HG03175 (cell line): ENCODE measurements at regions not wholly inside any gene's neighbourhood (a gene's known extent, or its start where the extent isn't known, plus 50 kb on each side); places are given as distances from the start of the nearest gene placed in this dataset.
A peak's percentile ranks its signal among the peaks of the same experiment; 100 is the strongest.

Source experiments
- ATAC-seq: cut with Tn5 transposase; IDR thresholded peaks from one replicate; pipeline ENCODE4 v1.9.1; 2021; ENCODE audit warnings: mild to moderate bottlenecking, moderate library complexity; ENCODE audit not compliant: unreplicated experiment

DNA sequence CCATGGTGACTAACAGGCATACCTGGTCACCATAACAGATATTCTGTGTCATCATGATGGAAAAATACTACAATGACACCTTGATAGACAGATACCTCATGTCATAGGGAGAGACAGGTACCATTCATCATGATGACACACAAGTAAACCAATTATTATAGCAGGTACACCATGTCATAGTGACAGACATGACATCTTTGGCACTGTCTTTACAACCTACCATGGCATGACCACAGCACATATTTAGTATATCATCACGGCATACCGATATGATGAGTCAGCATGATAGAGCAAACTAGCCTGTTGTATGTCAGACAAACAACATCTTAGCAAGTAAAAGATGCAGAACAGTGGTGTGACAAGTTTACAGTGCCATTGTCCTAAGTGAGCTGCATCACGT lies 101.3 kb upstream of the KLHL29 start:
- ATAC-seq = no peak

DNA sequence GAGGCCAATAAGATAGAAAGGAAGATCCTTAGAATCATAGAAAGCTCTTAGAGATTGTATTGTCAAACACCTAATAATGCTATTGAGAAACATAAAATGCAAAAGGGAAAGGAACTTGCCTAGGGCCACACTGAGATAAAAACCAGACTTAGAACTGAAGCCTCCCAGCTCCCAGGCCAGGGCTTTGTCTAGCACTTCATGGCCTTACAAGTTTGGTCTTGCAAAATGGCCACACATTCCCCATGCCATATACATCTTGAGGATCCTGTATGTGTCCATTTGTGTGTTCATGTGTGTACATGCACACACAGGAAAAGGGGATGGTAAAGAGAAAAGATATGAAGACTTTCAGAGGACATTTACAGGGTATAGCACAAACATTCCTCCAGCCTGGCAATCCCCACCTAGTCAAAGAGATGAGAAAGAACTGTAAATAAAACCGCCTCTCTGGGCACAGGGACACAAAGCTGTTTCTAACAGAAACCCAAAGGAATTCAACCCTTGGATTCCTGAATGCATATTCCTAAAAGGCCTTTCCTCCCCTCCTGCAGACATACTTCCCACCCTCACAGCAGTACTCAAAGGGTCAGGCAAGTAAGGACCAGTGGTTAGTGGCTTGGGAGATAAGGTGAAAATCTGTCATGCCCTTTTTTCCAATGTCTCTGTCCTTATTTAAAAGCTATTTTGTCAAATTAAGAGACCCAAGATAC lies 99.7 kb upstream of the KLHL29 start:
- ATAC-seq = no peak

DNA sequence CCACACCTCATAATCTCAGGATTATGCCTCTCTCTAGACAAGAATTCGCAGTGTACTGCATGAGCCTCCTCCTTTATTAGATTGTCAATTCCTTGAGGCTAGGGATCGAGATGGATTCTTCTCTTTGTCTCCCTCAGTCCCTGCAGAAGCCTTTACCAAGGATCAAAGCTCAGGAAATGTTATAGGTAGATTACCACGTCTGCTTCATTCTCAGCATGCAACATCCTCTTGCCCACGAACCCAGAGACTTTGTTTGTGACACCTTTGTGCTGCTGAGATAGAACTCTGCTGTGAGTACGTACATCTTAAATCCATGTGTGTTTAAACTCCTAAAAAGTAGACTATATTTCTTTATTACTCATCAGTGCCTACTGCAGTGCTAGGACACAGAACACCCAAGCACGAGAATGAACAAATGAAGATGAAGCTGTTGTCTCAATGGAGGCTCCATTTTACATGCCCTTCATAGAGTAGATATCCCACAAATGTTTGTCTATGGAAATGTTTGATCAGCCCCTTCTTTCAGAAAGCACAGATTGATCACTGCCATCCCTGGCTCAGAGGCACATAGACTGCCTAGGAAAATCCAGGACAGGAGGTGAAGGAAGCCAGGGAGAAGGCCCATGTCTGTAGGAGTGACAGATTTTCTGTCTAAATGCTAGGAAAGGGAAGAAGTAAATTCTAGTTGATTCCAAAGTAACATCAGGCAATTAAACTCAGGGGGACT lies 98.8 kb upstream of the KLHL29 start:
- no peak for ATAC-seq

DNA sequence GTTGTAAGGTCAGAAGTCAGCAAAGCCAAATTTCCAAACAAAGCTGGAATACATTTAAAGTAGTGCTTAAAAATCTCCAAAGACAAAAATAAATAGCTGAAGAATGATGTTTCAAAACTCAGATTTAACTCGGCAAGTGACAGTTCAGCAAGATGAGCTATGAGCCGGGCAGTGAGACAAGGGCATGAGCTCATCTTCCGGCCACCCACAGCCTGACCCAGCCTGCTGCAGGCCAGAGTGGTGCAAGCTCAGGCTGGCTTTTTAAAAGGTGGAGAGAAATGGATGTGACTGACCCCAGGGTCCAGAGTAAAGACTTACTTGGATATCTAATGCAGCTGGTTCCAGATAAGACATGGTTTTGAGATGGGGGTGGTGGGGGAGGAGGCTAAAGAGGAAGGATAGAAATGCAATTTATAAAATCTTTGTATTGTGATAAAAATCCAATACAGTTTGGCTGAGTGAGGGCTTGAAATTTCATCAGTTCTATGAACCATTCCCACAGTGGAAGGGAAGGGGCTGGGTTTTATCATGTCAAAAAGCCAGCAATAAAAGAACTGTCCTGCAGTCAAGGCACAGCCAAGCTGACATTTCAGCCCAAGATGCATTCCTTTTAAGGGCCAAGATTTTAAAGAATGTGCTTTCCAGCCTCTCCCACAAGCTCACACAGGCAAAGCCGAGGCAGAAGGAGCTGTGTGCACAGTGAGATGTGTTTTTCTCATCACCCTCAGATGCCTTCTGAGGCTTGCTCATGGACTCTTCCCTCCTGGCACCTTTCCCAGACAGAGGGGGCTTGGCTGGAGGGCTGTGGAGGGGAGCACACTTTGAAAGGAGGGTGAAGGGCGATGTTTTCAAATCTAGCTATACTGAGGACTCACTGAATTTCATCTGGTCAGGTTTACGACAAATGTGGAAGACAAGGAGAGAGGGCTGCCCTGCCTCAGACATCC lies 97.9 kb upstream of the KLHL29 start:
- ATAC-seq = no peak

DNA sequence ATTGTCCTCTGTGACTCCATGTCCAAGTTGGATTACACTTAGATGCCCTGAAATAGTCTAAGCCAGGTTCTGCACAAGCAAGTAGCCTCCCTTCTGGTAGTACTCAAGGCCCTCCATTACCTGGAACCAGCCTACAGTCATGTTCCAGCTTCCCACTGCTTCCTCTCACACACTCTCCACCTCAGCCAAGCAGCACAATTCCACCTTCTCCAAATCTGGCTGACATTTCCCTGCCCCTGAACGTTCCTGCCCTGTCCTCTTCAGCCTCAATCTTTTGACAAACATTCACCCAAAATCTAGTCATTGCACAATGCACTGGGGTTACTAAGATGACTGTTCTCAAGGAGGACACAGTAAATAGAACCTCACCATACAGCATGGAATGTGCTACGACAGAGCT lies 95.3 kb upstream of the KLHL29 start:
- ATAC-seq = no peak

DNA sequence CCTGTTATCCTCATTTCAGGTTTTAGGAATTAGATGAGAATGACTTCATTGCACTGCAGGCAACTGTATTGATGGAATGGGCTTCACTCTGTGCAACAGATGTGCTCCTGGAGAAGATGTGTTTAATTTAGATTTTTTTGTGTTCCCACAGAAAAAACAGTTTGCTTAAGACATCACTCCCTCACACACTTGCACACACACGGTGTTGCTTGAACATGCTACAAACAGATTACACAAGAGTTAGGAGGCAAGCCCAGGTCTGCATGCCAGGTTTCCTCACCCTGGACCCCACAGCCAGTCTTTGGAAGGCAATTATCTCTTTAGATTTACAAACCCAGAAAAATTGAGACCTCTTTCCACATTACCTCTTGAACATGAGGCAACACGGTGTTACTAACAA lies 93.7 kb upstream of the KLHL29 start:
- no peak for ATAC-seq

DNA sequence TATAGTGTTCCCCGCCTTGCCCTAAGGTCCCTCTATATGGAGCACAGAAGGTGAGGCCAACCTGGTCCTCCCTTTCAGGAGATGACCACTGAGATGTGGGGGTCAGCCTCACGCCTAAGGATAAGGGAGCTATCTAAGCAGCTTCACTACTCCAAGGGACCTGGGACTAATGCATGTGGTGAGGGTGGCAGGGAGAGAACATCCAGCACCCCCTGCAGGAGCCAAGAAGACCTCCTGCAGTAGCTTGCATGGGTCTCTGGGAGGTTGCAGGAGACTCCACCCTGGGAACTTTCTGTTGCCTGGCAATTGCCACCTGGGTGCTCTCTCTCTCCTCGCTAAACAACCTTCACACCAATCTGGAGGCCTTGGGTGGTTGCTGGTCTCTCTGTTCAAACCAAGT lies 93.0 kb upstream of the KLHL29 start:
- ATAC-seq = no peak

DNA sequence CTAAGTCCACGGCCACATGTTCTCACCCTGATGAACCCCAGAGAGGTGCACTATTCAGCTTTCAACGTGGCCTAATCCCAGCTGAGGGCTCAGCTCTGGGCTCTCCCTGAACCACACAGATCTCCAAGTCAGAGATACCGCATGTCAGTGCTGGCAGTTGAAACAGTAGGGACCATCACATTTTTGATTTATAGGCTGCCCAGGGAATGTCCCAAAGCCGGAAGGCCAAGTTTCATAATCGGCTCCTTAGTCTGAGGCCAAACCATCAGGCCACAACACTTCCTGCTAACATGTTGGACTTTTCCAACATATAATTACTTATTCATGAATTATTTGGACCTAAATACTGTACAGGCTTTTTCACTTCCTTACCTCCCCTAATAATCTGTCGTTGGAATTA lies 91.9 kb upstream of the KLHL29 start:
- ATAC-seq = no peak

DNA sequence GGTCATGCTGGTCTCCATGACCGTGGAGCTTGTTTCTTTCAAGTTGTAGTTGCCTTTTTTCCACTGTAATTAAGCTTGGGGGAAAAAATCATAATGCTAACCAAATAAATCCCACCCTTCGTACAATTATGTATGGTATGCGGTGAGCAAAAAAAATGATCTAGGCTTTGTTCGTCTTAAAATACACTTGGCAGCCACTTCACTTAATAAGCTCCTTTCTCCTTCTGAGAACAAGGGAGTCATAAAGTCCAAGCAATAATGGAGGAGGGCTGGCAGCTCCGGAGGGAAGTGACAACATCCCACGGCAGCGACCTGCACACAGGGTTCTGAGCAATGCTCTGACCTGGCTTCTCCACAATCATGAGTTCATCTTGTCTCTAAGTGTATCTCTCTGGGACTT lies 91.2 kb upstream of the KLHL29 start:
- ATAC-seq = no peak

DNA sequence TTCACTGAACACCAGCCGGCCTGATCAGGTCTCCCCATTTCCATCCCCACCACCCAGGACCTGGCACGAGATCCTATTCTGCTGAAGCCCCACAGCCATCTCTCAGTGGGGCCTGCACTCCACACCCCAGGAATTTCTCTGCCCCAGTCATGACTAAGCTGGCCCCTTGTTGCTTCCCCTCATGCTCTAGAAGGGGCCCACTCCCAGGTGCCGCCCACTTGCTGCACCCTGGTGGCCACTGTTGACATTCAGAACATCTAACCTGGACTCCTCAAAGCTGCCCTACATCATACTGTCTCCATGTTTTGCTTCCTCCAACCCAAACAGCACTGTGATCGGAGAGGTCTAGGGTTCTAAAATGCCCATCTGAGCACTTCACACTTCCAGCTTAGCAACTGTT lies 90.7 kb upstream of the KLHL29 start:
- no peak for ATAC-seq

DNA sequence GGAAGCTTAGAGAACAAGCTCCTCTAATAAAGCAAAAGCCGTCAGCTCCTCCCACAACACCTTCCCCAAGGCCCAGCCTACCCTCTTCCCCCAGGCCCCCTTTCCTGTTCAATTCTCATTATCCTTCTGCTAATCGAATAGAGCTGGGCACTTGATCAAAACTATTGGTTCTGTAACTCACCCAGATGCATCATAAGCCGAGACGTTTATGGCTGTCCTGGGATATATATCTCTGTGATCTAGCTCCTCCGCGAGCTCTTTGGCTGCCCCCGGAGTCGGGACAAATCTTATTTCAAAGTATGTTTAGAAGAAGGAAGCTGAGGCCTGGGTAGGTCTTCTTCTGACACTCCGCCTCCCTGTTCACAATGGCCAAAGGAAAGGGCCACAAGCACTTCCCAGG lies 88.3 kb upstream of the KLHL29 start:
- no peak for ATAC-seq

DNA sequence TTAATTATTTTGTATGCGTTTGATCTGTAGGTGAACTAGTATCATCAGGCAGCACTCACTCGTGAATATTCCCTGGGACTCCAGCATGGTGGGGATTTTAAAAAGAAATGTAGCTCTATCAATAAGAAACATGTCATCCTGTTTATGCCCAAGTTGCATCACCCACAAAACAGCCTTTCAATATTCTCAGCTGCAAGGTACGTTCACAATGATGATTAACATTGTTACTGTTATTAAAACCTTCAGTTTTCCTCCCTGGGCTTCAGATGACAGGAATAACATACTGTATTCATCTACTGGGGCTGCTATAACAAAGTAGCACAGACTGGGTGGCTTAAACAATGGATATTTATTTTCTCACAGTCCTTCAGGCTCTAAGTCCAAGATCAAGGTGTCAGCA lies 87.9 kb upstream of the KLHL29 start:
- no peak for ATAC-seq

DNA sequence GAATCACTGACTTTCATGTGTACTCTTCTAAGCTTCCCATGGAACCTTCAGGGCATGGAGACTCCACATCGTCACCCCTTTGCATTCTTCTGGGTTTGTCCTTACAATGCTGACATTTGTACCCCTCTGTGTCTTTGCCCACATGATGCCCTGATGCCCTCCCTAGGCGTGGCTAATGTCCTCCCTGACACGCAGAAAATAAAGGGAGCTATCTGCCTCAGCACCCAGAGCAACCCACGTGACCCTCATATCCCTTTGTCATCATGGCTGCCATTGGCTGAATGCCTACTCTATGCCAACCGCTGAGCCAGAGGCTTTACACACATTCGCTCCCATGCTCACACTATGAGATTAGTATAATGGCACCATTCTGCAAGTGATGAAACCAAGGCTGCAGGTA lies 86.4 kb upstream of the KLHL29 start:
- no peak for ATAC-seq

DNA sequence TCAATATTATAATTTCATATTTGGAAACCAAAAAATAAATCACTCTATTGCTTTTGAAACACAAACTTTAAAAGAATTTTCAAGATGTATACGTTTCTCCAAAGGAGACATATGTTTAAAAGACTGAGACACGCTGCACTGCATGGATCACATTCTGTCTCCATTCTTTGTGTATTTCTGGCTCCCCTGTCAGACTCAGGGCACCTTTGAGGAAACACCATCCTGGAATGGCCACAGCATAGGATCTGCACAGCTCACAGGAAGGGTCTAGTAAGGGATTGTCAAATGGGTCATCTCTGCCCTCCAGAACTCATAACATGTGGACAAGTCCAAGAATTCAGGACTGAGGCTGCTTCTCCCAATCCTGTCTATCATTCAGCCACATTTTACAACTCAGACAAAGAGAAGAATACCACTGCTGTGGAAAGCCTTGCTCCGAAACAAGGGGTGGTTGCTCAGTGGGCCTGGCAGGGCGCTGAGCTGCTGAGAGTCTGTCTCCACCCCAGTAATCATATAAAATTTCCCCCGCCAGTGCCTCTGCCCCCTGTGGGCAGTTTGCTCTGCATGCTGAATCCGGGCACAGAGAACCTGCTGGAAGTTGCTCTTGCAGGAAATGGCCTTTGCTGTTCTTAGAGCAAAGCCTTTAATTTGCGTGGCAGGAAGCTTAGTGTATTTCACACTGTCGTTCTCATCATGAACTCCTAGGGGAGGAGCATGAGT lies 85.3 kb upstream of the KLHL29 start:
- ATAC-seq = no peak

DNA sequence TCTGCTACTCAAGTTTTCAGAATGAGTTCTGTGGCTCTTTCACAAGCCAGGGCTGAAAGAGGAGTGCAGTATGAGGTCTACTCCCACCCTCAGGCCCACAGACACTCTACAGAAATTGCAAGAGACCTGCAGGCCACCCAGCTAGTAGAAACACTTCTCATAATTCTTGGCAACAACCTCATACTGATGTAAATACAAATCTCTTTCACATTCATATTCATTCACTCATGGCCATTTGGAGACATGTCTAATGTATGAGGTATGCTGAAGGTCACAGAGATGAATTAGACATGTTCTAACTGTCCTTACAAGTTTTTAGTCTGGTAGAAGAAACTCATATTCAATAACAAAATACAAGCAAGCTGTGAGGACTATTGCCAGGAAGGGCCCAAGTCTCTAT lies 83.8 kb upstream of the KLHL29 start:
- ATAC-seq = no peak

DNA sequence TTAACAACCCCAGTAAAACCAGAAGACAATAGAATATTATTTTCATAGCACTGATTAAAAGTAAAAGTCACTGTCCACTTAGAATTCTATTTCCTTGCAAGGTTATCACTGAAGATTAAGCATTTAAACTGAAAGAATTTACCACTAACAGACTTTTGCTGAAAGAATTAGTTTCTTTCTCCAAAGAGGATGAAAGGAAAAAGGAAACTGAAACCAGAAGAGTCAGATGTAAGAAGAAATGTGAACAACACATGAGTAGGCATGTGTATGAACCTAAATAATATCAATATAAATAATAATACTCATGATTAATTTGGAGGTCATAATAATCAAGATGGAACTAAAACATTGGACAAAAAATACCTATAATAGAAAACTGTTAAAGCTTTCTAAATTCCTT lies 82.4 kb upstream of the KLHL29 start:
- no peak for ATAC-seq

DNA sequence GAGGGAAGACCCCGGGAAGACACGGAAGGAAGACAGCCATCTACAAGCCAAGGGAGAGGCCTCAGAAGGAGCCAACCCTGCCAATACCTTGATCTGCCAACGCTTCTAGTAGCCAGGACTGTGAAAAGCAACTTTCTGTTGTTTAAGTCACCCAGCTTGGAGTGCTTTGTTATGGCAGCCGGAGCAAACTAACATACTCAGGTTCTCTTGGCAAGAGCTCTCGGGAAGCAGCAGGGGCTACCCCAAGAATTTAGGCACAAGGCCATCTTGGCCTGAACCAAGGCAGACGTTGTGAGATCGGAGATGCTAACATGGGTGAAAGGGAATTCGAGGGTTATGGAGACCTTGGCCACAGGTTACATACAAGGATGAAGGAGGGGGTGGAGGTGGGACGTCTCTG lies 78.6 kb upstream of the KLHL29 start:
- no peak for ATAC-seq

DNA sequence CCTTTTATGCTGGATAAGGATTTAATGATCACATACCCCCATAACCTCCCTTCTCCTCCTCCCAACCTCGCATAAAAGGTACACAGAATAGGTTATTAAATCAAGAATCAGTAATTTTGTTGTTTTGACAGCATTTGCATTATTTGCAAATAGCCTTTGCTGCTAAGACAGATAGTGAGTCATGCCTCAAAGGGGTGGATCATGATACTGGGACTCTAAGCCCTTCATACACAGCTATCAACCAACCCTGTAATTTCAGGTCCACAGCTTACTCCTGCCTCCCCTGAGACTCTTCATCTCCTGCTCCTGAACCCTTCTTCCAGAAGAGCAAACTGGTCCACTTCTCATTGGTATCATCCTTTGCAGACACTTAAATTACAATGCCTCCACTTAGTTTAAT lies 73.8 kb upstream of the KLHL29 start:
- ATAC-seq = no peak

DNA sequence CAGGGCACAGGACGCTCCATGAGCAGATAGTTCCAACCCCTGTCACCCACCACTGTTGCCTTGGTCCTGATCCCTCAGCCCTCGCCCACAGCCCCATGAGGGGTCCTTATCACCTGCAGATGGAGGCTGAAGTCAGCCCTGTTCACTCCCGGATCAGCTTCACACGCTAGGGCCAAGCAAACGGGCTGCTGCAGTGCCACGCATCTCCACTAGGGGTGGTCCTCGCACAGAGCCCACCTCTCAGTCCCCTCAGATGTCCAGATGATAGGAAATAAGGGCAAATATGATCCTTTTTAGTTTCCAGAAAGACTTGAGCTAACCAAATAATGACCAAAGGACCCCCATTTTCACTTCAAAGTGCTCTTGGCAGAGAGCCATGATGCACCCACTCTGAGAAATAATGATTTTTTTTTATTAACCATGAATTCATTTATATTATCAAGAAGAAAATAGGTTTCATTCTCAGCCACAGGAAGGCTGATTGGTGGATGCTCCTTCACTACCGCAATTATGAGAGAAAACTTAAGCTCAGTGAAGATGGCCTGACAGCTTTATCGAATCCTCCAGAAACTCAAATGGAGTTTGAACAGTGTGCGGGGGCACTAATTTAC lies 71.9 kb upstream of the KLHL29 start:
- peak; percentile 87 for ATAC-seq

DNA sequence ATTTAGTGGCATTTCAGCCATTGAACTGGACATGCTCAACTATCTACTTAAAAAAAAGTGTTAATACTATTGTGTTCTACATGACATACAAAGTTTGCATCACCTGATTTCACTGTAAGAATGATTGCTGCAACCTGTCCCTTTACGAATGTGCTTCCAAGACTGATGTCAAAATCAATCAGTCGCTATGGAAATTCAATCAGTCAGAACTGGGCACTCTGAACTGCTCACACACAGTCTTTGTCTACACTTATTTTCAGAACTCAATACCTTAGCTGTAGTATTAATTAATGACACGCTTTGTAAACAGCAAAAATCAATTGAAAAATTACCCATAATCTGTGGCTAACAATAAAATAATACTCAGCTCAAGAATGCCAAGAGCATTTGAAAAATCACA lies 70.3 kb upstream of the KLHL29 start:
- no peak for ATAC-seq

DNA sequence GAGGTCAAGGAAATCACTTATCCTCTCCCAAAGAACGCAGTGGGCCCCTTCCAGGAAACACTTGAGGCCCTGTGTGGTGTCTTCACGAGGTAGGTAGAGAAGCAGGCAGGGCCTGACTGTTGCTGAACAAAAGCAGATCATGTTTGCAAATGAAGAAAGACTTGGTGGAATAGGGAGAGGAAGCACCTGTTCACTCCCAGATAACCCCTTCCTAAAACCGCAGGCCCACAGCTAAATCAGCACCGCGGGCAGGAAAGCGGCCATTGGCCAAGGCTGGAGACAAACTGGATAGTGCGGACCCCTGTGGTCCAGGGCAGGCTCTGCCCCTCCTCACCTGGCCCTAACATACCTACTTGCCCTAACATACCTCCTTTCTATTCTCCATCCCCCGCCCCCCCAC lies 64.9 kb upstream of the KLHL29 start:
- ATAC-seq = no peak
